ENCODE measurements at regions not wholly inside any gene's neighbourhood (a gene's known extent, or its start where the extent isn't known, plus 50 kb on each side); places are given as distances from the start of the nearest gene placed in this dataset.

GRCh38 chr9:80447876-80448275 is 876.1 kb downstream of the TLE4 start:
- H3K4me3 Mint-ChIP-seq: no peak overlapping the region
- WGBS (ENCODE audit: extremely low coverage, insufficient read length, low lambda C conversion rate): no CpG with 5 or more reads among the region's 3 CpGs
- Histone ChIP-seq H4K91ac (ENCODE audit: insufficient read length, low read depth, low read length) (no peak overlapping the region), H4K8ac (replicated peaks; ENCODE audit: insufficient read length, low read depth, low read length) (no peak overlapping the region), H3K14ac (ENCODE audit: insufficient read depth, low read length) (no peak overlapping the region), H3K23me2 (ENCODE audit: insufficient read length, low read depth, low read length, poor library complexity, severe bottlenecking) (no peaks in the 10 kb centered on the region), H3K23ac (ENCODE audit: insufficient read length, low read depth, low read length) (no peak overlapping the region), H2AFZ (ENCODE audit: low read length) (no peak overlapping the region), H3K9me3 (ENCODE audit: control insufficient read depth, low read depth, low read length) (no peaks in the 10 kb centered on the region), H3K4me2 (ENCODE audit: insufficient read depth, insufficient read length, low read length) (no peak overlapping the region), H2AK5ac (ENCODE audit: insufficient read length, low read length) (no peak overlapping the region), H2BK5ac (ENCODE audit: insufficient read length, low read length) (no peak overlapping the region), H3K4me1 (ENCODE audit: insufficient read depth, low read length) (peaks cover 5% of the 10 kb centered on the region; the same call in 1 of the 2 replicates), H4K5ac (ENCODE audit: insufficient read length, low read depth, low read length) (no peak overlapping the region), H2BK15ac (ENCODE audit: low read depth, low read length) (no peak overlapping the region), H3K4ac (ENCODE audit: low read depth, low read length) (no peak overlapping the region), H3K56ac (ENCODE audit: insufficient read length, low read depth, low read length) (no peak overlapping the region), H2BK12ac (ENCODE audit: insufficient read length, low read depth, low read length) (no peak overlapping the region), H3K27ac (ENCODE audit: insufficient read length, low read depth, low read length) (no peak overlapping the region), H3K79me2 (ENCODE audit: insufficient read depth, low read length) (no peaks in the 10 kb centered on the region), H2BK20ac (ENCODE audit: low read depth, low read length, poor library complexity, severe bottlenecking) (no peak overlapping the region), H3T11ph (ENCODE audit: low read length) (no peak overlapping the region), H3K9ac (ENCODE audit: extremely low read depth, insufficient read length, low read length) (no peak overlapping the region), H4K20me1 (ENCODE audit: control insufficient read depth, insufficient read depth, insufficient read length) (no peaks in the 10 kb centered on the region), H3K27me3 (ENCODE audit: insufficient read depth, low read length) (no peaks in the 10 kb centered on the region), H3K79me1 (ENCODE audit: insufficient read depth, low read depth, low read length, poor library complexity, severe bottlenecking) (no peaks in the 10 kb centered on the region), H2BK120ac (ENCODE audit: low read depth, low read length, poor library complexity, severe bottlenecking) (no peak overlapping the region), H3K18ac (ENCODE audit: insufficient read length, low read depth, low read length) (no peak overlapping the region)
- H3K36me3 Mint-ChIP-seq (ENCODE audit: insufficient read depth in 1 of 3, low read depth in 3 of 3): peaks cover 0 to 2% (median under 1%) of the 10 kb centered on the region in 3 experiments; a peak in 2 of 7 replicates
- TF ChIP-seq CTCF (conservative IDR thresholded peaks at IDR 0.05): no peak
- H3K27me3 Mint-ChIP-seq (ENCODE audit: low read depth): no peaks in the 10 kb centered on the region
- H3K4me1 Mint-ChIP-seq: peaks cover 9 to 12% of the 10 kb centered on the region in 2 experiments
- DNase-seq: no peak
- peaks cover 0 to 3% of the 10 kb centered on the region in 2 experiments; a peak in 1 of 5 replicates for H3K9me3 Mint-ChIP-seq
- H3K27ac Mint-ChIP-seq: no peak overlapping the region; a peak in 1 of 7 replicates

All from H9 (cell line).